ENCODE measurements at regions not wholly inside any gene's neighbourhood (a gene's known extent, or its start where the extent isn't known, plus 50 kb on each side); places are given as distances from the start of the nearest gene placed in this dataset.

DNA sequence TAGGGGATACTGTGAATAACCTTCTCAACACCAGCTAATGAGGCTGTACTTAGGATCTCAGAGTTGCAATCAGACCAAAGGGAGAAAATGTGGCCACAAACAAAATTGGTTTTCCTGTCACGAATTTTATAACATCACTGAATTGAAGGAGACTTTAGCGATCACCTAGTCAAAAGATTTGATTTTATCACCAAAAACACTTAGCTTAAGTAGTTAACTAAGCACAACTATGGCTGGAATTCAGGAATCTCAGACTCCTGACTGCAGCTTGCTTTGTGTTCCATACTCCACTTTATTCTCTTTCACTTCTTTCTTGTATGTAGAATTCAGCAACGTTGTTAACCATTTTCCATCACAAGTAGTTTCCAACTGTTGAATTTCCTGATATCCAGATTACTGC, 152.0 kb downstream of the SLC16A9 start:
- DNase-seq (ENCODE audit: low spot score in 2 of 2), result no peak
- Histone ChIP-seq H3K27ac (no peak overlapping the region), H3K36me3 (no peaks in the 10 kb centered on the region), H3K4me1 (peaks cover 0 to 11% (median 0%) of the 10 kb centered on the region in 4 donors), H3K9me3 (no peaks in the 10 kb centered on the region), H3K4me3 (no peak overlapping the region), H3K27me3 (no peaks in the 10 kb centered on the region)
- TF ChIP-seq POLR2A (IDR thresholded peaks at IDR 0.05), result no peak
- no peak for TF ChIP-seq CTCF (IDR thresholded peaks at IDR 0.05)
- TF ChIP-seq EP300 (IDR thresholded peaks at IDR 0.05), result no peak
- 24 to 33% methylated on average over 3 of the region's 3 CpGs for WGBS, 2 donors

DNA sequence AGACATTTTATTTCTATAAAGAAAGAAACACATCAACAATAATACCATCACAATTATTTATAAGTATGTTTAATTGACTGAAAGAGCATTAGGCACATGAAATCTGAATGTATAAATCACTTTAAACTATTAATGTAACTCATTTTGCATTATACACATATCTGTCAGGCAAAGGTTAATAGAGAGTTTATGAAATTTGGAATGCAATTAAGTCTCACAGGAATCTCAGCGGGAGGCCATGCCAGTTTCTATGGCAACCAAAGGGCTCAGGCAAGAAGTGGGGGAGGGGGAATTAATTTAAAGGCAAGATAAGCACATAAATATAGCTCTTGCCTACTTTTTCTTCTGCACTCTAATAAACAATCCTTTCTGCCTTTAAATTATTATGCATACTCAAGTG, 152.6 kb downstream of the SLC16A9 start:
- Histone ChIP-seq H3K27me3 (no peaks in the 10 kb centered on the region), H3K36me3 (no peaks in the 10 kb centered on the region), H3K9me3 (no peaks in the 10 kb centered on the region), H3K4me1 (peaks cover 0 to 11% (median 0%) of the 10 kb centered on the region in 4 donors), H3K27ac (no peak overlapping the region), H3K4me3 (no peak overlapping the region)
- DNase-seq (ENCODE audit: low spot score in 2 of 2), result no peak
- 6 to 17% methylated on average over 1 of the region's 1 CpG for WGBS, 2 donors
- TF ChIP-seq POLR2A (IDR thresholded peaks at IDR 0.05) (no peak), CTCF (IDR thresholded peaks at IDR 0.05) (no peak), EP300 (IDR thresholded peaks at IDR 0.05) (no peak)

GRCh38 chr10:59553162-59553900, 156.3 kb downstream of the SLC16A9 start:
- H3K27me3 ChIP-seq, result no peaks in the 10 kb centered on the region
- DNase-seq (ENCODE audit: low spot score in 2 of 2), result no peak
- peaks cover 0 to 11% (median 0%) of the 10 kb centered on the region in 4 donors for H3K4me1 ChIP-seq
- no peaks in the 10 kb centered on the region for H3K9me3 ChIP-seq
- H3K27ac ChIP-seq, result no peak overlapping the region
- WGBS, 2 donors, result 24 to 34% methylated on average over 7 of the region's 7 CpGs
- no peaks in the 10 kb centered on the region for H3K36me3 ChIP-seq
- TF ChIP-seq CTCF (IDR thresholded peaks at IDR 0.05) (no peak), POLR2A (IDR thresholded peaks at IDR 0.05) (no peak), EP300 (IDR thresholded peaks at IDR 0.05) (no peak)
- no peak overlapping the region for H3K4me3 ChIP-seq

DNA sequence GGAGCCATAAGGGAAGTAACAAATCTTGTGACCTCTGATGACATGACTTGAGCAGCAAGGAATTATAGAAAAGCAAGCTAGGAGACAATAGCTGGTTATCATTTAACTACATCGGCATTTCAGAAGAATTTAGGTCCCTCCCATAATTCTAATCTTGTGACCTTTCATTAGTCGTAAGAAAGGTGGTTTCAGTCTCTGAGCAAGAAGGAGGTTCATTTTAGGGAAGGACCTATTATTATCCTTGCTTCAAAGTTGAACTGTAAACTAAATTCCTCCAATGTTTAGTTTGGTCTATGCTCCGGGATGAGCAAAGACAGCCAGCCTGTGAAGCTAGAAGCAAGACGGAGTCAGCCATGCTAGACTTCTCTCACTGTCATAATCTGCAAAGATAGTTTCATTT, 159.6 kb downstream of the SLC16A9 start:
- no peak for TF ChIP-seq EP300 (IDR thresholded peaks at IDR 0.05)
- TF ChIP-seq CTCF (IDR thresholded peaks at IDR 0.05), result no peak
- no peak for TF ChIP-seq POLR2A (IDR thresholded peaks at IDR 0.05)
- peaks cover 0 to 5% (median 0%) of the 10 kb centered on the region in 4 donors for H3K4me1 ChIP-seq
- no peak overlapping the region for H3K27ac ChIP-seq
- WGBS, 2 donors, result 71 to 87% methylated on average over 4 of the region's 4 CpGs
- no peaks in the 10 kb centered on the region for H3K27me3 ChIP-seq
- H3K9me3 ChIP-seq, result no peaks in the 10 kb centered on the region
- DNase-seq (ENCODE audit: low spot score in 2 of 2), result no peak
- no peaks in the 10 kb centered on the region for H3K36me3 ChIP-seq
- no peak overlapping the region for H3K4me3 ChIP-seq

DNA sequence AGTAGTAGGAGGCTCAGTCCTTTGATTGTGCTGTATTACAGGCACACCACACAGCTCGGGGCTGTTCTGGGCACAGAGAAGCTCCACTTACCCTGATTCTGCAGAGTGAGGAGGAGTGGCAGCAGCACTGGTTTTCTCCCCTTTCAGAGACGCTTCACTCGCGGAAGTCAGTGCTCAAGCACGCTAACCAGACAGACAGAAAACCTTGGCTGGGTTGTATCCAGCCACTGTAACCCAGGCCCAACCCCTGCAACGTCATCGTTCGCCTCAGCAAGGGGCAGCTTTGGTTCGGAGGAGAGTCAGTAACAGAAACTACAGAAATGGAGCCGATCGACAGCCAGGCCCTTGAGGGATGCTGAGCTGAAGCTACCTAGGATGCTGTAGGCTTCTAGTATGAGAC, 171.0 kb downstream of the SLC16A9 start:
- no peaks in the 10 kb centered on the region for H3K36me3 ChIP-seq
- H3K4me3 ChIP-seq, result no peak overlapping the region
- H3K4me1 ChIP-seq, result peaks cover 0 to 24% (median 2%) of the 10 kb centered on the region in 4 donors
- TF ChIP-seq CTCF (IDR thresholded peaks at IDR 0.05) (no peak), EP300 (IDR thresholded peaks at IDR 0.05) (no peak), POLR2A (IDR thresholded peaks at IDR 0.05) (no peak)
- H3K27me3 ChIP-seq, result no peaks in the 10 kb centered on the region
- DNase-seq (ENCODE audit: low spot score in 2 of 2), result no peak
- no peak overlapping the region for H3K27ac ChIP-seq
- WGBS, 2 donors, result 91 to 93% methylated on average over 11 of the region's 11 CpGs
- no peaks in the 10 kb centered on the region for H3K9me3 ChIP-seq
